ENCODE measurements at regions not wholly inside any gene's neighbourhood (a gene's known extent, or its start where the extent isn't known, plus 50 kb on each side); places are given as distances from the start of the nearest gene placed in this dataset.
"Not testable (repeated sequence)": the region's sequence is repeated elsewhere in the genome, so short reads cannot be mapped to it uniquely, and the experiment has no call there.

- Histone ChIP-seq H3K9me3 (no peaks in the 10 kb centered on the region), H3K36me3 (no peaks in the 10 kb centered on the region), H3K27ac (replicated peaks in 1 of 4) (no peak overlapping the region), H3K4me3 (no peak overlapping the region), H3K4me1 (no peaks in the 10 kb centered on the region), H3K27me3 (no peaks in the 10 kb centered on the region)
- DNase-seq (ENCODE audit: extremely low spot score) = no peak
- TF ChIP-seq POLR2A (IDR thresholded peaks at IDR 0.05; ENCODE audit: low read depth) (no peak), EP300 (IDR thresholded peaks at IDR 0.05) (no peak), POLR2AphosphoS5 (IDR thresholded peaks at IDR 0.05) (no peak), CTCF (IDR thresholded peaks at IDR 0.05) (no peak)
- intact Hi-C loops (cut with DNase I) = no loop called here
- WGBS = 90% methylated on average over 6 of the region's 6 CpGs
Measured at GRCh38 chr9:31908158-31908890, 476.1 kb upstream of the ACO1 start.

GRCh38 chr9:31908891-31909480 lies 475.5 kb upstream of the ACO1 start:
- no peaks in the 10 kb centered on the region for H3K9me3 ChIP-seq
- no peak overlapping the region for H3K27ac ChIP-seq (replicated peaks in 1 of 4)
- H3K4me1 ChIP-seq = no peaks in the 10 kb centered on the region
- TF ChIP-seq POLR2AphosphoS5 (IDR thresholded peaks at IDR 0.05) = no peak
- TF ChIP-seq EP300 (IDR thresholded peaks at IDR 0.05) = no peak
- no peak for TF ChIP-seq CTCF (IDR thresholded peaks at IDR 0.05)
- TF ChIP-seq POLR2A (IDR thresholded peaks at IDR 0.05; ENCODE audit: low read depth) = no peak
- DNase-seq (ENCODE audit: extremely low spot score) = no peak
- no peaks in the 10 kb centered on the region for H3K27me3 ChIP-seq
- no peaks in the 10 kb centered on the region for H3K36me3 ChIP-seq
- intact Hi-C loops (cut with DNase I) = no loop called here
- H3K4me3 ChIP-seq = no peak overlapping the region
- 76% methylated on average over 11 of the region's 11 CpGs for WGBS

DNA sequence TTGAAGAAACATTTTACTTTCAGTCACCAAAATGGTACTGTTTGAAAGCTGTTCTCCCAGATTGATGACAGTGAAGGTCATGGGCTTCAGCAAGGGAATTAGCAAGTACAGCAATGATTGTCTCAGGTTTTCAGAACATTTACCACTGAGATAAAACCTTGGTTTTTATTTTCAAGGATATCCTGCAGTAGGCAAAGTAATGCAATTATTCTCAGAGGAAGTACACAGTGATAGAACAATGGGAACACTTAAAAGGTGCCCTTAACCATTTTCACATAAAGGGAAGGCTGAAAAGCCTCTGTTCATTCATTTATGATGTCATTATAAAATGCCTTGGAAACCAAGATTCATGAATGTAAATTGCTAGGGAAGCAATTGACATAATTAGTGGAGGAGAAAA lies 471.8 kb upstream of the ACO1 start:
- Histone ChIP-seq H3K9me3 (no peaks in the 10 kb centered on the region), H3K27me3 (no peaks in the 10 kb centered on the region), H3K27ac (replicated peaks in 1 of 4) (no peak overlapping the region), H3K36me3 (no peaks in the 10 kb centered on the region), H3K4me3 (no peak overlapping the region), H3K4me1 (no peaks in the 10 kb centered on the region)
- TF ChIP-seq POLR2AphosphoS5 (IDR thresholded peaks at IDR 0.05) = no peak
- no peak for TF ChIP-seq EP300 (IDR thresholded peaks at IDR 0.05)
- no peak for TF ChIP-seq POLR2A (IDR thresholded peaks at IDR 0.05; ENCODE audit: low read depth)
- TF ChIP-seq CTCF (IDR thresholded peaks at IDR 0.05) = no peak
- intact Hi-C loops (cut with DNase I) = no loop called here
- no peak for DNase-seq (ENCODE audit: extremely low spot score)

DNA sequence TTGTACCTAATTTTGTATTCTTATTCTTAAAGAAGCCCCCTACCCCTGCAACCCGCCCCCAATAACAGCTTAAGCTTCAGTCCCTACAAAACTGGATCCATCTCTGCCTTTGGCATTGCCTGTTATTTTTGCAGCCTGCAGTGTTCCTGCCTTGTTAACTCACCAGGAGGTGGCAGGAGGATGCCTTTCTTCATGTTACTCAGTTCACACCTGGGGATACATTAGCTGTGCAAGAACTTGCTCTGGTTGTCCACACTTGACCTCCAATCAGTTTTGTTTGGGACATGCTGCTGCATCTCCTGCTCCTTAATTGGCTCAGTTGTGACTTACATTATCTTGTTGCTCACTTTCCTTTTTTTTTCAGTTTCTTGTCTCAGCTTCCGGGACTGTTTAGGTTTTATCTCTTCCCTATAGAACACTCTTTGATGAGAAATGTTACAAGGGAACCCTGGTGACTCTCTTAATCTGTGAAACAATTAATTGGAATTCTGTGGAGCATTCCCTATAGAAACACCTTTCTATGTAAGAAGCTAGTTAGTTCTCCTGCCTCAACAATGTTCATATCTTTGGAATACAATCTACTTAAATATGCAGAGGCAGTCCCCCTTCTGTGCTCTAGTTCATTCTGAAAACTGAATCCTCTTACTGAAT lies 467.7 kb upstream of the ACO1 start:
- TF ChIP-seq CTCF (IDR thresholded peaks at IDR 0.05) (no peak), POLR2A (IDR thresholded peaks at IDR 0.05; ENCODE audit: low read depth) (no peak), EP300 (IDR thresholded peaks at IDR 0.05) (no peak), POLR2AphosphoS5 (IDR thresholded peaks at IDR 0.05) (no peak)
- Histone ChIP-seq H3K4me1 (no peaks in the 10 kb centered on the region), H3K27ac (replicated peaks in 1 of 4) (no peak overlapping the region), H3K36me3 (no peaks in the 10 kb centered on the region), H3K4me3 (no peak overlapping the region), H3K9me3 (peaks cover 0 to 10% (median 0%) of the 10 kb centered on the region in 4 donors), H3K27me3 (no peaks in the 10 kb centered on the region)
- DNase-seq (ENCODE audit: extremely low spot score) = no peak
- 63% methylated on average over 2 of the region's 2 CpGs for WGBS
- intact Hi-C loops (cut with DNase I) = no loop called here

- H3K4me3 ChIP-seq; intact Hi-C loops (cut with DNase I); H3K4me1 ChIP-seq; H3K27ac ChIP-seq (replicated peaks in 1 of 4); H3K36me3 ChIP-seq; H3K9me3 ChIP-seq; DNase-seq (ENCODE audit: extremely low spot score); H3K27me3 ChIP-seq: not testable (repeated sequence)
- WGBS = 93% methylated on average over 9 of the region's 13 CpGs
Measured at GRCh38 chr9:31937737-31938136, 446.7 kb upstream of the ACO1 start.

Measured in esophagus muscularis mucosa (tissue), 4 donors.